HEK293 (cell line): ENCODE measurements at regions not wholly inside any gene's neighbourhood (a gene's known extent, or its start where the extent isn't known, plus 50 kb on each side); places are given as distances from the start of the nearest gene placed in this dataset.

ENCODE experiments used
- SP2 ChIP-seq: fragments of 450-650 bp; formaldehyde crosslinking; IDR thresholded peaks from 2 replicates; pipeline ENCODE4 v1.5.1; 2016; ENCODE audit warnings: missing biosample characterization, missing genetic modification characterization
- ZNF146 ChIP-seq: fragments of 450-650 bp; formaldehyde crosslinking; IDR thresholded peaks from 2 replicates; pipeline ENCODE4 v1.5.1; 2016; ENCODE audit warnings: missing biosample characterization, missing genetic modification characterization
- TF ChIP-seq, protein P1 (sequence below): fragments of 450-650 bp; formaldehyde crosslinking; IDR thresholded peaks from 2 replicates; pipeline ENCODE4 v1.5.1; 2016; ENCODE audit warnings: missing biosample characterization, missing genetic modification characterization
- TF ChIP-seq, protein P2 (sequence below): fragments of 450-650 bp; formaldehyde crosslinking; IDR thresholded peaks from 2 replicates; pipeline ENCODE4 v1.5.1; 2016; ENCODE audit warnings: missing biosample characterization, missing genetic modification characterization
- TF ChIP-seq, protein P3 (sequence below): fragments of 450-650 bp; formaldehyde crosslinking; IDR thresholded peaks from 2 replicates; pipeline ENCODE4 v1.5.1; 2016; ENCODE audit warnings: missing biosample characterization, missing genetic modification characterization

DNA sequence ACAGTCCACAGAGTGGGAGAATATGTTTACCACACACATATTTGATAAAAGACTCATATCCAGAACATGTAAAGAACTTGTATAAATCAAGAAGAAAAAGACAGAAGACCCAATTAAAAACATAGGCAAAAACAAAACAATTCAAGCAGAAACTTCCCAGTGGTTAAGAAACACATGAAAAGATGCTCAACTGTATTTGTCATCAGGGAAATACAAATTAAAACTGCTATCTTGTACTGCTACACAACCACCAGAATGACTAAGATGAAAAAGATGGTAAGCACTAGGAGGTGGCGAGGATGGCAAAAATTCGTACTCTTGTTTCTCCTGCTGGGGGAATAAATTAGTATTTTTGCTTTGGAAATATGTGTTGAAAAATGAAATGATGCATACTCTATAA, 192.3 kb upstream of the C11orf87 start:
- TF ChIP-seq, protein P1, sequence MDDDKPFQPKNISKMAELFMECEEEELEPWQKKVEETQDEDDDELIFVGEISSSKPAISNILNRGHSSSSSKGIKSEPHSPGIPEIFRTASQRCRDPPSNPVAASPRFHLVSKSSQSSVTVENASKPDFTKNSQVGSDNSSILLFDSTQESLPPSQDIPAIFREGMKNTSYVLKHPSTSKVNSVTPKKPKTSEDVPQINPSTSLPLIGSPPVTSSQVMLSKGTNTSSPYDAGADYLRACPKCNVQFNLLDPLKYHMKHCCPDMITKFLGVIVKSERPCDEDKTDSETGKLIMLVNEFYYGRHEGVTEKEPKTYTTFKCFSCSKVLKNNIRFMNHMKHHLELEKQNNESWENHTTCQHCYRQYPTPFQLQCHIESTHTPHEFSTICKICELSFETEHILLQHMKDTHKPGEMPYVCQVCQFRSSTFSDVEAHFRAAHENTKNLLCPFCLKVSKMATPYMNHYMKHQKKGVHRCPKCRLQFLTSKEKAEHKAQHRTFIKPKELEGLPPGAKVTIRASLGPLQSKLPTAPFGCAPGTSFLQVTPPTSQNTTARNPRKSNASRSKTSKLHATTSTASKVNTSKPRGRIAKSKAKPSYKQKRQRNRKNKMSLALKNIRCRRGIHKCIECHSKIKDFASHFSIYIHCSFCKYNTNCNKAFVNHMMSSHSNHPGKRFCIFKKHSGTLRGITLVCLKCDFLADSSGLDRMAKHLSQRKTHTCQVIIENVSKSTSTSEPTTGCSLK, result no peak
- TF ChIP-seq ZNF146 (no peak), SP2 (tag by site-specific recombination) (no peak)
- TF ChIP-seq, protein P2, sequence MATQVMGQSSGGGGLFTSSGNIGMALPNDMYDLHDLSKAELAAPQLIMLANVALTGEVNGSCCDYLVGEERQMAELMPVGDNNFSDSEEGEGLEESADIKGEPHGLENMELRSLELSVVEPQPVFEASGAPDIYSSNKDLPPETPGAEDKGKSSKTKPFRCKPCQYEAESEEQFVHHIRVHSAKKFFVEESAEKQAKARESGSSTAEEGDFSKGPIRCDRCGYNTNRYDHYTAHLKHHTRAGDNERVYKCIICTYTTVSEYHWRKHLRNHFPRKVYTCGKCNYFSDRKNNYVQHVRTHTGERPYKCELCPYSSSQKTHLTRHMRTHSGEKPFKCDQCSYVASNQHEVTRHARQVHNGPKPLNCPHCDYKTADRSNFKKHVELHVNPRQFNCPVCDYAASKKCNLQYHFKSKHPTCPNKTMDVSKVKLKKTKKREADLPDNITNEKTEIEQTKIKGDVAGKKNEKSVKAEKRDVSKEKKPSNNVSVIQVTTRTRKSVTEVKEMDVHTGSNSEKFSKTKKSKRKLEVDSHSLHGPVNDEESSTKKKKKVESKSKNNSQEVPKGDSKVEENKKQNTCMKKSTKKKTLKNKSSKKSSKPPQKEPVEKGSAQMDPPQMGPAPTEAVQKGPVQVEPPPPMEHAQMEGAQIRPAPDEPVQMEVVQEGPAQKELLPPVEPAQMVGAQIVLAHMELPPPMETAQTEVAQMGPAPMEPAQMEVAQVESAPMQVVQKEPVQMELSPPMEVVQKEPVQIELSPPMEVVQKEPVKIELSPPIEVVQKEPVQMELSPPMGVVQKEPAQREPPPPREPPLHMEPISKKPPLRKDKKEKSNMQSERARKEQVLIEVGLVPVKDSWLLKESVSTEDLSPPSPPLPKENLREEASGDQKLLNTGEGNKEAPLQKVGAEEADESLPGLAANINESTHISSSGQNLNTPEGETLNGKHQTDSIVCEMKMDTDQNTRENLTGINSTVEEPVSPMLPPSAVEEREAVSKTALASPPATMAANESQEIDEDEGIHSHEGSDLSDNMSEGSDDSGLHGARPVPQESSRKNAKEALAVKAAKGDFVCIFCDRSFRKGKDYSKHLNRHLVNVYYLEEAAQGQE (tag by site-specific recombination), result no peak
- TF ChIP-seq, protein P3, sequence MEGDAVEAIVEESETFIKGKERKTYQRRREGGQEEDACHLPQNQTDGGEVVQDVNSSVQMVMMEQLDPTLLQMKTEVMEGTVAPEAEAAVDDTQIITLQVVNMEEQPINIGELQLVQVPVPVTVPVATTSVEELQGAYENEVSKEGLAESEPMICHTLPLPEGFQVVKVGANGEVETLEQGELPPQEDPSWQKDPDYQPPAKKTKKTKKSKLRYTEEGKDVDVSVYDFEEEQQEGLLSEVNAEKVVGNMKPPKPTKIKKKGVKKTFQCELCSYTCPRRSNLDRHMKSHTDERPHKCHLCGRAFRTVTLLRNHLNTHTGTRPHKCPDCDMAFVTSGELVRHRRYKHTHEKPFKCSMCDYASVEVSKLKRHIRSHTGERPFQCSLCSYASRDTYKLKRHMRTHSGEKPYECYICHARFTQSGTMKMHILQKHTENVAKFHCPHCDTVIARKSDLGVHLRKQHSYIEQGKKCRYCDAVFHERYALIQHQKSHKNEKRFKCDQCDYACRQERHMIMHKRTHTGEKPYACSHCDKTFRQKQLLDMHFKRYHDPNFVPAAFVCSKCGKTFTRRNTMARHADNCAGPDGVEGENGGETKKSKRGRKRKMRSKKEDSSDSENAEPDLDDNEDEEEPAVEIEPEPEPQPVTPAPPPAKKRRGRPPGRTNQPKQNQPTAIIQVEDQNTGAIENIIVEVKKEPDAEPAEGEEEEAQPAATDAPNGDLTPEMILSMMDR (tag by site-specific recombination), result no peak
